ENCODE measurements at regions not wholly inside any gene's neighbourhood (a gene's known extent, or its start where the extent isn't known, plus 50 kb on each side); places are given as distances from the start of the nearest gene placed in this dataset.

DNA sequence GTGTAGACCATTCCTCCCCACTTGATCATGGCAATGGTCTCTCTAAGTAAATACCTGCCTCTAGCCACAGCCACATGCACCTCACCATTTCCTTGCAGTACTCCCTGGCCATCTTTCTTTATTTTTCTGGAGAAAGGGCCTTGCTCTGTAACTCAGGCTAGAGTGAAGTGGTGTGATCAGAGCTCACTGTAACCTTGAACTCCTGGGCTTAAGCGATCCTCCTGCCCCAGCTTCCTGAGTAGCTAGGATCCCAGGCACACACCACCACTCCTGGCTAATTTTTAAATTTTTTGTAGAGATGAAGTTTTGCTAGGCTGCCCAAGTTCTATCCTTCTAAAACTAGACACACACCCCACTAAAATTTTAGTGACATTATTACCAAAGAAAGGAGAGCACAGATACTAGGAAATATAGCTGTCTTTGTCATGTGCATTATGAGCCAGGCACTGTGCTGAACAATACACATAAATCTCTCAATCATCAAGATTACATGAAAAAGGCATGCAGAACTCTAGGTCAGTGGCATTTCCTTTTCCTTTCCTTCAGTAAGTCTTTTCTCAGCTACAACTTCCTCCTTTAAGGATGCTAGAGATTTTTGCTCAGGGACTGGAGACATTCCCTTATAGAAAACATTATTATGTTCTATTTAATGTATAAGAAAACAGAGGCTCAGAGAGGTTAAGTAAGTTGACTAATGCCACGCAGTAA is 95.0 kb upstream of the SERBP1 start:
- Histone ChIP-seq H3K79me2 (ENCODE audit: control insufficient read depth, insufficient read depth, low read length) (no peaks in the 10 kb centered on the region), H3K9me3 (ENCODE audit: control insufficient read depth, insufficient read depth, low read depth, low read length) (no peaks in the 10 kb centered on the region), H3K9ac (ENCODE audit: insufficient read depth, low read length) (no peak overlapping the region), H3K4me3 (replicated peaks in 1 of 4; ENCODE audit: control extremely low read depth in 1 of 4, insufficient read depth in 1 of 4, low read depth in 3 of 4, low read length in 4 of 4) (no peak overlapping the region), H3K4me1 (ENCODE audit: control insufficient read depth, extremely low read depth, insufficient read depth, low read length) (no peaks in the 10 kb centered on the region), H2AFZ (ENCODE audit: low read length) (no peak overlapping the region), H3K4me2 (ENCODE audit: extremely low read depth, insufficient read depth, low read length) (no peak overlapping the region), H3K36me3 (ENCODE audit: control insufficient read depth, insufficient read depth, low read length) (no peaks in the 10 kb centered on the region), H3K27ac (ENCODE audit: insufficient read depth, low read length) (no peak overlapping the region), H3K27me3 (ENCODE audit: control insufficient read depth, insufficient read depth, low read length) (no peaks in the 10 kb centered on the region), H4K20me1 (ENCODE audit: control insufficient read depth, extremely low read depth, insufficient read depth, low read length) (no peaks in the 10 kb centered on the region)
- no peak for DNase-seq (ENCODE audit: low read depth in 2 of 2)
- TF ChIP-seq, protein P1, sequence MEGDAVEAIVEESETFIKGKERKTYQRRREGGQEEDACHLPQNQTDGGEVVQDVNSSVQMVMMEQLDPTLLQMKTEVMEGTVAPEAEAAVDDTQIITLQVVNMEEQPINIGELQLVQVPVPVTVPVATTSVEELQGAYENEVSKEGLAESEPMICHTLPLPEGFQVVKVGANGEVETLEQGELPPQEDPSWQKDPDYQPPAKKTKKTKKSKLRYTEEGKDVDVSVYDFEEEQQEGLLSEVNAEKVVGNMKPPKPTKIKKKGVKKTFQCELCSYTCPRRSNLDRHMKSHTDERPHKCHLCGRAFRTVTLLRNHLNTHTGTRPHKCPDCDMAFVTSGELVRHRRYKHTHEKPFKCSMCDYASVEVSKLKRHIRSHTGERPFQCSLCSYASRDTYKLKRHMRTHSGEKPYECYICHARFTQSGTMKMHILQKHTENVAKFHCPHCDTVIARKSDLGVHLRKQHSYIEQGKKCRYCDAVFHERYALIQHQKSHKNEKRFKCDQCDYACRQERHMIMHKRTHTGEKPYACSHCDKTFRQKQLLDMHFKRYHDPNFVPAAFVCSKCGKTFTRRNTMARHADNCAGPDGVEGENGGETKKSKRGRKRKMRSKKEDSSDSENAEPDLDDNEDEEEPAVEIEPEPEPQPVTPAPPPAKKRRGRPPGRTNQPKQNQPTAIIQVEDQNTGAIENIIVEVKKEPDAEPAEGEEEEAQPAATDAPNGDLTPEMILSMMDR (conservative IDR thresholded peaks at IDR 0.05 in 1 of 2, IDR thresholded peaks at IDR 0.05 in 1 of 2; ENCODE audit: low read depth in 1 of 2, low read length in 2 of 2), result no peak
- TF ChIP-seq EZH2 (IDR thresholded peaks at IDR 0.05; ENCODE audit: low read length, missing control alignments), result no peak

DNA sequence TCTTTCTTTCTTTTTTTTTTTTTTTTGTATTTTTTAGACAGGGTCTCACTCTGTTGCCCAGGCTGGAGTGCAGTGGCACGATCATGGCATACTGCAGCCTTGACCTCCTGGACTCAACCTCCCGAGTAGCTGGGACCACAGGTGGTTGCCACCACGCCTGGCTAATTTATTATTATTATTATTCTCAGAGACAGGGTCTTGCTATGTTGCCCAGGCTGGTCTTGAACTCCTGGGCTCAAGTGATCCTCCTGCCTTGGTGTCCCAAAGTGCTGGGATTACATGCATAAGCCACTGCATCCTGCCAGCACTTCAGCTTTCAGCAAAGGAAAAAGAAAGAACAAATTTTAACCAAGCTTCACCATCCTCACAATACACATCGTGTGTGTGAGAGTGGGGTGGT is 97.9 kb upstream of the SERBP1 start:
- no peak for TF ChIP-seq EZH2 (IDR thresholded peaks at IDR 0.05; ENCODE audit: low read length, missing control alignments)
- TF ChIP-seq, protein P1 (conservative IDR thresholded peaks at IDR 0.05 in 1 of 2, IDR thresholded peaks at IDR 0.05 in 1 of 2; ENCODE audit: low read depth in 1 of 2, low read length in 2 of 2), result no peak

GRCh38 chr1:67530071-67530470 is 99.9 kb upstream of the SERBP1 start:
- TF ChIP-seq, protein P1 (conservative IDR thresholded peaks at IDR 0.05 in 1 of 2, IDR thresholded peaks at IDR 0.05 in 1 of 2; ENCODE audit: low read depth in 1 of 2, low read length in 2 of 2), result no peak
- TF ChIP-seq EZH2 (IDR thresholded peaks at IDR 0.05; ENCODE audit: low read length, missing control alignments), result no peak
- no peaks in the 10 kb centered on the region for H3K27me3 ChIP-seq (ENCODE audit: control insufficient read depth, insufficient read depth, low read length)
- no peak overlapping the region for H2AFZ ChIP-seq (ENCODE audit: low read length)
- no peak overlapping the region for H3K4me2 ChIP-seq (ENCODE audit: extremely low read depth, insufficient read depth, low read length)
- no peaks in the 10 kb centered on the region for H3K79me2 ChIP-seq (ENCODE audit: control insufficient read depth, insufficient read depth, low read length)
- H3K27ac ChIP-seq (ENCODE audit: insufficient read depth, low read length), result no peak overlapping the region
- H3K4me3 ChIP-seq (replicated peaks in 1 of 4; ENCODE audit: control extremely low read depth in 1 of 4, insufficient read depth in 1 of 4, low read depth in 3 of 4, low read length in 4 of 4), result no peak overlapping the region
- H4K20me1 ChIP-seq (ENCODE audit: control insufficient read depth, extremely low read depth, insufficient read depth, low read length), result no peaks in the 10 kb centered on the region
- H3K36me3 ChIP-seq (ENCODE audit: control insufficient read depth, insufficient read depth, low read length), result no peaks in the 10 kb centered on the region
- H3K4me1 ChIP-seq (ENCODE audit: control insufficient read depth, extremely low read depth, insufficient read depth, low read length), result peaks cover 5% of the 10 kb centered on the region
- H3K9me3 ChIP-seq (ENCODE audit: control insufficient read depth, insufficient read depth, low read depth, low read length), result no peaks in the 10 kb centered on the region
- no peak for DNase-seq (ENCODE audit: low read depth in 2 of 2)
- no peak overlapping the region for H3K9ac ChIP-seq (ENCODE audit: insufficient read depth, low read length)

More for the DNA sequence above, 97.9 kb upstream of the SERBP1 start:
- Histone ChIP-seq H3K27me3 (ENCODE audit: control insufficient read depth, insufficient read depth, low read length) (no peaks in the 10 kb centered on the region), H3K79me2 (ENCODE audit: control insufficient read depth, insufficient read depth, low read length) (no peaks in the 10 kb centered on the region), H3K4me2 (ENCODE audit: extremely low read depth, insufficient read depth, low read length) (no peak overlapping the region), H3K36me3 (ENCODE audit: control insufficient read depth, insufficient read depth, low read length) (no peaks in the 10 kb centered on the region), H3K9ac (ENCODE audit: insufficient read depth, low read length) (no peak overlapping the region), H3K27ac (ENCODE audit: insufficient read depth, low read length) (no peak overlapping the region), H3K4me1 (ENCODE audit: control insufficient read depth, extremely low read depth, insufficient read depth, low read length) (no peaks in the 10 kb centered on the region), H4K20me1 (ENCODE audit: control insufficient read depth, extremely low read depth, insufficient read depth, low read length) (no peaks in the 10 kb centered on the region), H2AFZ (ENCODE audit: low read length) (no peak overlapping the region), H3K4me3 (replicated peaks in 1 of 4; ENCODE audit: control extremely low read depth in 1 of 4, insufficient read depth in 1 of 4, low read depth in 3 of 4, low read length in 4 of 4) (no peak overlapping the region), H3K9me3 (ENCODE audit: control insufficient read depth, insufficient read depth, low read depth, low read length) (no peaks in the 10 kb centered on the region)
- DNase-seq (ENCODE audit: low read depth in 2 of 2), result no peak

All from fibroblast of lung (primary cell).